Gastrocnemius medialis (tissue), 4 donors: ENCODE measurements at regions not wholly inside any gene's neighbourhood (a gene's known extent, or its start where the extent isn't known, plus 50 kb on each side); places are given as distances from the start of the nearest gene placed in this dataset.

Source experiments
- POLR2A ChIP-seq, 2 donors: fragments of 450-650 bp; IDR thresholded peaks; one replicate each; pipeline ENCODE4 v1.6.1; 2017; ENCODE audit warnings: antibody characterized with exemption in 2 of 2, mild to moderate bottlenecking in 2 of 2, moderate library complexity in 2 of 2
- TF ChIP-seq, protein P1 (sequence below), 5 experiments: fragments of 450-650 bp in 3 of 5; fragments of 200-600 bp in 2 of 5; sonication (generic) in 2 of 5; IDR thresholded peaks in 4 of 5; conservative IDR thresholded peaks in 1 of 5; 1 replicate in 4 of 5; 2 replicates in 1 of 5; pipeline ENCODE4 v1.5.1; 2016 to 2019; ENCODE audit warnings: antibody characterized with exemption in 5 of 5, mild to moderate bottlenecking in 3 of 5, moderate library complexity in 3 of 5

DNA sequence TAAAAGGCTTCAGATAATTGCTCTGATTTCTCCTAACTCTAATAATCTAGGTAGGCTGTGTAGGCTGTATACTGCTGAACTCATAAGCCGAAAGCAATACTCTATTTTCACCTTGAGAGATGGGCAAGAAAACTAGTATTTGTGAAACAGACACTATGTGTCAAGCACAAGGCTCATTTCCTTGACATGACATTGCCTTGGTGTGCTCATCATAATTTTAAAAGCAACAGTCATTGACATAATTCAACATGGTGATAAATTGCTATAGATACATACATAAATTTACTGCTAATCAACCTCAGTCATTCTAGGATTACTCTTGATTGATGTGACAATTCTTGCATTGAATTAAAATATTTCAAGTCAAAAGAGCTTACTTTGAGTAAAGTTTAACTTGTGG is 304.7 kb downstream of the CNTN3 start:
- TF ChIP-seq POLR2A (IDR thresholded peaks at IDR 0.05) = no peak
- TF ChIP-seq, protein P1, sequence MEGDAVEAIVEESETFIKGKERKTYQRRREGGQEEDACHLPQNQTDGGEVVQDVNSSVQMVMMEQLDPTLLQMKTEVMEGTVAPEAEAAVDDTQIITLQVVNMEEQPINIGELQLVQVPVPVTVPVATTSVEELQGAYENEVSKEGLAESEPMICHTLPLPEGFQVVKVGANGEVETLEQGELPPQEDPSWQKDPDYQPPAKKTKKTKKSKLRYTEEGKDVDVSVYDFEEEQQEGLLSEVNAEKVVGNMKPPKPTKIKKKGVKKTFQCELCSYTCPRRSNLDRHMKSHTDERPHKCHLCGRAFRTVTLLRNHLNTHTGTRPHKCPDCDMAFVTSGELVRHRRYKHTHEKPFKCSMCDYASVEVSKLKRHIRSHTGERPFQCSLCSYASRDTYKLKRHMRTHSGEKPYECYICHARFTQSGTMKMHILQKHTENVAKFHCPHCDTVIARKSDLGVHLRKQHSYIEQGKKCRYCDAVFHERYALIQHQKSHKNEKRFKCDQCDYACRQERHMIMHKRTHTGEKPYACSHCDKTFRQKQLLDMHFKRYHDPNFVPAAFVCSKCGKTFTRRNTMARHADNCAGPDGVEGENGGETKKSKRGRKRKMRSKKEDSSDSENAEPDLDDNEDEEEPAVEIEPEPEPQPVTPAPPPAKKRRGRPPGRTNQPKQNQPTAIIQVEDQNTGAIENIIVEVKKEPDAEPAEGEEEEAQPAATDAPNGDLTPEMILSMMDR (IDR thresholded peaks at IDR 0.05 in 4 of 5, conservative IDR thresholded peaks at IDR 0.05 in 1 of 5) = no peak
